IMR-90 (cell line): ENCODE measurements at regions not wholly inside any gene's neighbourhood (a gene's known extent, or its start where the extent isn't known, plus 50 kb on each side); places are given as distances from the start of the nearest gene placed in this dataset.
A peak's percentile ranks its signal among the peaks of the same experiment; 100 is the strongest.

ENCODE experiments used
- ATAC-seq: fragments of 200-7000 bp; cut with Tn5 transposase; 2 replicates; pipeline ENCODE4 v1.9.1; 2020; ENCODE audit warnings: low read depth, mild to moderate bottlenecking, moderate library complexity
- BruUV-seq: library from RNA; stranded (reverse); fragments of 400-500 nt; replicated peaks from 2 replicates; lab custom pipeline; 2021; lab: Mats Ljungman, UMichigan
- CTCF ChIA-PET: fragments of 300-600 bp; formaldehyde crosslinking; extraction: SDS; loops from one replicate; lab custom pipeline; 2021; ENCODE audit warnings: antibody characterized with exemption; lab: Yijun Ruan, JAX
- POLR2A ChIA-PET: fragments of 300-600 bp; sonication (Branson Sonifier 250); formaldehyde crosslinking; loops from one replicate; lab custom pipeline; 2022; ENCODE audit warnings: antibody characterized with exemption; ENCODE audit not compliant: unreplicated experiment; lab: Charles Lee
- DNase-seq: peaks from one replicate; pipeline ENCODE4 v3.0.0; 2013
- H2AFZ ChIP-seq: replicated peaks from 2 replicates; pipeline ENCODE3; 2013; ENCODE audit warnings: low read length, mild to moderate bottlenecking; ENCODE audit not compliant: poor library complexity
- H2AK5ac ChIP-seq: 2 replicates; pipeline ENCODE4 v1.6.1; 2013; ENCODE audit warnings: low read depth, low read length, inconsistent platforms
- H2AK9ac ChIP-seq: replicated peaks from 2 replicates; pipeline ENCODE3; 2013; ENCODE audit warnings: mild to moderate bottlenecking, low read depth, low read length, moderate library complexity; ENCODE audit not compliant: poor library complexity
- H2BK120ac ChIP-seq: 2 replicates; pipeline ENCODE4 v1.6.1; 2013; ENCODE audit warnings: low read depth, low read length, inconsistent platforms
- H2BK15ac ChIP-seq: 3 replicates; pipeline ENCODE4 v1.6.1; 2013; ENCODE audit warnings: low read depth, low read length, inconsistent platforms
- H2BK20ac ChIP-seq: 2 replicates; pipeline ENCODE4 v1.6.1; 2013; ENCODE audit warnings: low read depth, mild to moderate bottlenecking, inconsistent platforms, low read length, moderate library complexity
- H2BK5ac ChIP-seq: 2 replicates; pipeline ENCODE4 v1.6.1; 2013; ENCODE audit warnings: mild to moderate bottlenecking, low read depth, low read length, inconsistent platforms; ENCODE audit not compliant: poor library complexity, severe bottlenecking
- H3K14ac ChIP-seq: replicated peaks from 2 replicates; pipeline ENCODE4 v1.6.1; 2013; ENCODE audit warnings: low read depth, low read length, inconsistent platforms
- H3K18ac ChIP-seq: 2 replicates; pipeline ENCODE4 v1.6.1; 2013; ENCODE audit warnings: low read depth, low read length, control low read depth
- H3K23ac ChIP-seq: 2 replicates; pipeline ENCODE4 v1.6.1; 2013; ENCODE audit warnings: low read depth, low read length, inconsistent platforms
- H3K27ac ChIP-seq: 2 replicates; pipeline ENCODE4 v1.5.1; 2013; ENCODE audit warnings: mild to moderate bottlenecking, control low read depth, low read length; ENCODE audit not compliant: insufficient read depth
- H3K27me3 ChIP-seq: 2 replicates; pipeline ENCODE4 v1.6.1; 2013; ENCODE audit warnings: low read length; ENCODE audit not compliant: control insufficient read depth, insufficient read depth
- H3K36me3 ChIP-seq: 2 replicates; pipeline ENCODE4 v1.6.1; 2013; ENCODE audit warnings: low read length, mixed read lengths; ENCODE audit not compliant: control insufficient read depth, insufficient read depth
- H3K4ac ChIP-seq: 2 replicates; pipeline ENCODE4 v1.6.1; 2013; ENCODE audit warnings: low read depth, low read length, inconsistent platforms
- H3K4me1 ChIP-seq: 2 replicates; pipeline ENCODE4 v1.6.1; 2013; ENCODE audit warnings: low read length, mixed read lengths; ENCODE audit not compliant: control insufficient read depth, insufficient read depth
- H3K4me2 ChIP-seq: 2 replicates; pipeline ENCODE4 v1.6.1; 2013; ENCODE audit warnings: low read depth, mild to moderate bottlenecking, control low read depth, low read length, moderate library complexity
- H3K4me3 ChIP-seq: 2 replicates; pipeline ENCODE4 v1.5.1; 2013; ENCODE audit warnings: low read depth, mild to moderate bottlenecking, control low read depth, low read length, moderate library complexity; ENCODE audit not compliant: insufficient read depth
- H3K56ac ChIP-seq: 2 replicates; pipeline ENCODE4 v1.6.1; 2013; ENCODE audit warnings: low read length, inconsistent platforms; ENCODE audit not compliant: insufficient read depth; ENCODE audit errors: extremely low read depth
- H3K79me1 ChIP-seq, 2 experiments: 2 replicates each; pipeline ENCODE4 v1.6.1; 2013; ENCODE audit warnings: low read length in 2 of 2, inconsistent platforms in 1 of 2, low read depth in 1 of 2
- H3K9ac ChIP-seq: 2 replicates; pipeline ENCODE4 v1.6.1; 2013; ENCODE audit warnings: low read depth, low read length, control low read depth
- H3K9me1 ChIP-seq: 2 replicates; pipeline ENCODE4 v1.6.1; 2013; ENCODE audit warnings: low read length, inconsistent platforms; ENCODE audit not compliant: insufficient read depth
- H3K9me3 ChIP-seq: 2 replicates; pipeline ENCODE4 v1.6.1; 2013; ENCODE audit warnings: low read length; ENCODE audit not compliant: control insufficient read depth, insufficient read depth
- H4K20me1 ChIP-seq: 2 replicates; pipeline ENCODE4 v1.6.1; 2013; ENCODE audit warnings: low read length, inconsistent platforms; ENCODE audit not compliant: insufficient read depth
- H4K5ac ChIP-seq: 2 replicates; pipeline ENCODE4 v1.6.1; 2013; ENCODE audit warnings: mild to moderate bottlenecking, low read depth, low read length, control low read depth
- H4K8ac ChIP-seq, 2 experiments: 2 replicates each; pipeline ENCODE4 v1.6.1; 2013; ENCODE audit warnings: low read depth in 2 of 2, low read length in 2 of 2, control low read depth in 1 of 2, inconsistent platforms in 1 of 2
- H4K91ac ChIP-seq: 2 replicates; pipeline ENCODE4 v1.6.1; 2013; ENCODE audit warnings: low read depth, low read length, inconsistent platforms; ENCODE audit not compliant: insufficient read depth
- CEBPB ChIP-seq: IDR thresholded peaks from 2 replicates; pipeline ENCODE4 v1.6.1; 2012; ENCODE audit warnings: low read depth, low read length, improper control_type of control experiment
- RFX5 ChIP-seq: IDR thresholded peaks from 2 replicates; pipeline ENCODE4 v1.8.0; 2012; ENCODE audit warnings: low read depth, mild to moderate bottlenecking, low read length, moderate library complexity
- WGBS, 2 experiments: methylation state at CpG; one replicate each; pipeline versions ENCODE4 v1.1.5 to v1.1.7; 2013; ENCODE audit warnings: missing lambda C conversion rate in 2 of 2; ENCODE audit not compliant: insufficient read length in 1 of 2; ENCODE audit errors: extremely low coverage in 2 of 2; 5-methylcytosine and 5-hydroxymethylcytosine counted together
- dilution Hi-C: fragments of 300-500 bp; cut with HindIII; formaldehyde crosslinking; loops from one replicate; pipeline ENCODE4 v1.14.3; 2018; ENCODE audit warnings: low sequenced_read_pairs; ENCODE audit not compliant: unreplicated experiment
- in situ Hi-C: fragments of 300-500 bp; cut with MboI; formaldehyde crosslinking; loops from 3 replicates; pipeline ENCODE4 v1.14.3; 2019; ENCODE audit warnings: low sequenced_read_pairs, inconsistent platforms, mixed read lengths
- intact Hi-C: fragments of 100-400 bp; cut with micrococcal nuclease; formaldehyde crosslinking; loops from 2 replicates; pipeline ENCODE4 v1.10.0; 2022

DNA sequence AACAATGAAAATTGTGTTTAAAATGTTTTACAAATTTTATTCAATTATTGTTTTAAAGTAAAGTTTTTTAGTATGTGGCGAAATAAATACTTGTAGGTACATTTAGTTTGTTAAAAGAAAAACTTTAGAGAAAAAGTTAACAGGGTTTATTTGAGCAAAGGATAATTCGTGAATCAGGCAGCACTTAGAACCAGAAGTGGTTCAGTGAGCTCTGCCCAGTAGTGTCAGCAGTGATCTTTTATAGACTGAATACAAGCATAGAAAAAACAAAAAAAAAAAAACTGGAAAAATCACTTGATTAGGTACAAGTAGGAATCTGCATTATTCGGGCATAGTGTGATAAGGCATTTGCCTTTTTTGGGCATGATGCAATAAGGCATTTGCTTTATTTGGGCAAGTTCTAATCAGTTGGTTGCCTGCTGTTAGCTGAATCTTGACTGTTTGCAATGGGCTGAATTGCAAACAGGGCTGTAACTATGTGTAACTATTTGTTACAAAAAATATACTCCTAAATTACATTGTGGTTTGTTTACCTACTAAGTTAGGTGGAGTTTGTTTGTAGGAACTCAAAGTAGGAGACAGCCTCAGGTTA, 122.9 kb upstream of the MMS22L start:
- intact Hi-C loops = no loop called here
- H3K4me3 ChIP-seq = no peak overlapping the region
- no peak for TF ChIP-seq RFX5
- 0 out of 2 replicates have a peak, but pooled peaks have one; percentile 31 for TF ChIP-seq CEBPB
- H2BK5ac ChIP-seq = no peak overlapping the region
- H3K4me2 ChIP-seq = no peak overlapping the region
- H3K36me3 ChIP-seq = no peaks in the 10 kb centered on the region
- CTCF ChIA-PET = no interaction called here
- H4K5ac ChIP-seq = no peak overlapping the region
- no peak overlapping the region for H3K56ac ChIP-seq
- H3K4me1 ChIP-seq = no peaks in the 10 kb centered on the region
- H3K9me3 ChIP-seq = no peaks in the 10 kb centered on the region
- in situ Hi-C loops = no loop called here
- POLR2A ChIA-PET = no interaction called here
- H2BK120ac ChIP-seq = no peak overlapping the region
- H4K8ac ChIP-seq = no peak overlapping the region
- H3K18ac ChIP-seq = no peak overlapping the region
- no peak overlapping the region for H3K4ac ChIP-seq
- H3K27me3 ChIP-seq = no peaks in the 10 kb centered on the region
- dilution Hi-C loops = no loop called here
- H4K20me1 ChIP-seq = no peaks in the 10 kb centered on the region
- H4K91ac ChIP-seq = no peak overlapping the region
- H2BK15ac ChIP-seq = no peak overlapping the region
- no peaks in the 10 kb centered on the region for H3K79me1 ChIP-seq
- no peak for ATAC-seq
- BruUV-seq = no TSS peak
- H3K9me1 ChIP-seq = no peaks in the 10 kb centered on the region
- H2BK20ac ChIP-seq = no peak overlapping the region
- no peak overlapping the region for H3K14ac ChIP-seq
- no peak overlapping the region for H2AFZ ChIP-seq
- DNase-seq = no peak
- no peak overlapping the region for H3K23ac ChIP-seq
- no peak overlapping the region for H2AK9ac ChIP-seq
- H2AK5ac ChIP-seq = no peak overlapping the region
- WGBS, 2 experiments = no CpG with 5 or more reads among the region's 3 CpGs
- no peak overlapping the region for H3K27ac ChIP-seq
- no peak overlapping the region for H3K9ac ChIP-seq
